GM12878 (cell line): ENCODE measurements at regions not wholly inside any gene's neighbourhood (a gene's known extent, or its start where the extent isn't known, plus 50 kb on each side); places are given as distances from the start of the nearest gene placed in this dataset.

Experiments used
- ATAC-seq: fragments of 200-7000 bp; cut with Tn5 transposase; 3 replicates; pipeline ENCODE4 v1.9.1; 2020; ENCODE audit warnings: mild to moderate bottlenecking, moderate library complexity
- BruUV-seq: library from RNA; stranded (reverse); fragments of 400-500 nt; replicated peaks from 2 replicates; lab custom pipeline; 2021; lab: Mats Ljungman, UMichigan
- CTCF ChIA-PET: fragments of 300-600 bp; sonication (Branson Sonifier 250); formaldehyde crosslinking; extraction: SDS; loops from one replicate; lab custom pipeline; 2021; ENCODE audit warnings: inconsistent platforms; lab: Yijun Ruan, JAX
- POLR2A ChIA-PET: fragments of 350-600 bp; formaldehyde crosslinking; extraction: SDS; loops from one replicate; lab custom pipeline; 2021; ENCODE audit warnings: inconsistent platforms; lab: Charles Lee
- RAD21 ChIA-PET: fragments of 300-600 bp; sonication (Branson Sonifier 250); formaldehyde crosslinking; loops from one replicate; lab custom pipeline; 2023; ENCODE audit warnings: antibody characterized with exemption; ENCODE audit not compliant: unreplicated experiment; lab: Charles Lee
- SMC1A ChIA-PET: fragments of 300-600 bp; sonication (Branson Sonifier 250); formaldehyde crosslinking; loops from one replicate; lab custom pipeline; 2023; ENCODE audit not compliant: unreplicated experiment, uncharacterized antibody; lab: Charles Lee
- DNase-seq: peaks from one replicate; pipeline ENCODE4 v3.0.0-alpha.2; 2011; ENCODE audit warnings: low read depth, low spot score
- FAIRE-seq: peaks from 3 replicates; lab custom pipeline; 2011; peaks lifted over from hg19 to GRCh38; lab: Jason Lieb, UNC
- H2AFZ ChIP-seq: 2 replicates; pipeline ENCODE4 v1.6.0; 2011; ENCODE audit warnings: low read depth, low read length, control low read depth; ENCODE audit not compliant: control insufficient read depth
- H3K27ac ChIP-seq: 2 replicates; pipeline ENCODE4 v1.5.1; 2011; ENCODE audit warnings: control low read depth; ENCODE audit not compliant: control insufficient read depth, insufficient read depth
- H3K27me3 ChIP-seq, 2 experiments: replicated peaks in 1 of 2; 2 replicates each; pipeline versions ENCODE4 v1.6.0 to v1.6.1; 2011; ENCODE audit warnings: low read length in 1 of 2; ENCODE audit not compliant: control insufficient read depth in 2 of 2, insufficient read depth in 2 of 2
- H3K36me3 ChIP-seq, 2 experiments: 2 replicates each; pipeline ENCODE4 v1.5.1; 2011; ENCODE audit warnings: low read length in 1 of 2; ENCODE audit not compliant: control insufficient read depth in 2 of 2, insufficient read depth in 2 of 2
- H3K4me1 ChIP-seq: 2 replicates; pipeline ENCODE4 v1.6.1; 2011; ENCODE audit warnings: mild to moderate bottlenecking, low read length, moderate library complexity, mixed read lengths; ENCODE audit not compliant: control insufficient read depth, insufficient read depth
- H3K4me2 ChIP-seq: 2 replicates; pipeline ENCODE4 v1.6.0; 2011; ENCODE audit warnings: control low read depth; ENCODE audit not compliant: control insufficient read depth, insufficient read depth
- H3K4me3 ChIP-seq: fragments of 200-600 bp; sonication (generic); 2 replicates; pipeline ENCODE4 v1.5.1; 2016
- H3K79me2 ChIP-seq: 2 replicates; pipeline ENCODE4 v1.6.0; 2011; ENCODE audit warnings: low read length; ENCODE audit not compliant: control insufficient read depth, insufficient read depth
- H3K9ac ChIP-seq: 2 replicates; pipeline ENCODE4 v1.8.0; 2011; ENCODE audit warnings: low read length, control low read depth, mixed read lengths; ENCODE audit not compliant: control insufficient read depth, insufficient read depth
- H3K9me3 ChIP-seq: replicated peaks from 3 replicates; pipeline ENCODE4 v1.5.1; 2011; ENCODE audit warnings: mild to moderate bottlenecking, low read length; ENCODE audit not compliant: control insufficient read depth, insufficient read depth
- H4K20me1 ChIP-seq: 2 replicates; pipeline ENCODE4 v1.6.0; 2011; ENCODE audit not compliant: control insufficient read depth, insufficient read depth
- CEBPB ChIP-seq, 2 experiments: fragments of 150-350 bp in 1 of 2; IDR thresholded peaks; 2 replicates each; pipeline ENCODE4 v1.6.1; 2012 to 2014; ENCODE audit warnings: low read depth in 2 of 2, low read length in 2 of 2, borderline replicate concordance in 1 of 2, inconsistent platforms in 1 of 2
- GABPA ChIP-seq: IDR thresholded peaks from 2 replicates; pipeline ENCODE4 v1.6.1; 2014; ENCODE audit warnings: antibody characterized with exemption, low read depth, mild to moderate bottlenecking, inconsistent platforms
- IRF4 ChIP-seq: IDR thresholded peaks from 2 replicates; pipeline ENCODE4 v1.6.1; 2011; ENCODE audit warnings: low read depth, low read length
- NFYB ChIP-seq: IDR thresholded peaks from 2 replicates; pipeline ENCODE4 v1.6.1; 2011; ENCODE audit warnings: low read depth, mild to moderate bottlenecking, low read length, improper control_type of control experiment, moderate library complexity; ENCODE audit not compliant: insufficient read depth
- NR2C1 ChIP-seq: fragments of 450-650 bp; IDR thresholded peaks from 2 replicates; pipeline ENCODE4 v1.6.1; 2017; ENCODE audit warnings: antibody characterized with exemption, mild to moderate bottlenecking, moderate library complexity
- PAX5 ChIP-seq: IDR thresholded peaks from 2 replicates; pipeline ENCODE4 v1.6.1; 2011; ENCODE audit warnings: low read depth, low read length, borderline replicate concordance
- RBBP5 ChIP-seq: fragments of 200-600 bp; sonication (generic); conservative IDR thresholded peaks from 2 replicates; pipeline ENCODE4 v1.6.1; 2016
- SPI1 ChIP-seq: IDR thresholded peaks from 2 replicates; pipeline ENCODE4 v1.6.1; 2011; ENCODE audit warnings: low read depth, mild to moderate bottlenecking, low read length, moderate library complexity, borderline replicate concordance; ENCODE audit not compliant: insufficient read depth
- TBL1XR1 ChIP-seq: IDR thresholded peaks from 2 replicates; pipeline ENCODE4 v1.6.1; 2012; ENCODE audit warnings: low read depth, low read length, improper control_type of control experiment
- WGBS: methylation state at CpG from one replicate; pipeline ENCODE4 v1.1.6; 2016; ENCODE audit warnings: low lambda C conversion rate; ENCODE audit not compliant: insufficient replicate concordance, insufficient coverage; ENCODE audit errors: missing lambda C conversion rate; 5-methylcytosine and 5-hydroxymethylcytosine counted together
- in situ Hi-C: fragments of 300-500 bp; cut with MboI; formaldehyde crosslinking; loops from 9 replicates; pipeline ENCODE4 v1.14.3; 2018; ENCODE audit warnings: mixed read lengths
- intact Hi-C: fragments of 100-400 bp; cut with micrococcal nuclease; formaldehyde crosslinking; loops from one replicate; pipeline ENCODE4 v1.14.2; 2022; ENCODE audit not compliant: unreplicated experiment
- TF ChIP-seq, protein P1 (sequence below): fragments of 450-650 bp; IDR thresholded peaks from 2 replicates; pipeline ENCODE4 v1.6.1; 2014; ENCODE audit warnings: mild to moderate bottlenecking
- TF ChIP-seq, protein P2 (sequence below): fragments of 150-350 bp; IDR thresholded peaks from 2 replicates; pipeline ENCODE4 v1.6.1; 2014; ENCODE audit warnings: mild to moderate bottlenecking, low read depth, low read length
- TF ChIP-seq, protein P3 (sequence below): IDR thresholded peaks from 2 replicates; pipeline ENCODE4 v1.6.1; 2012; ENCODE audit warnings: low read depth, low read length, improper control_type of control experiment
- TF ChIP-seq, protein P4 (sequence below): IDR thresholded peaks from 2 replicates; pipeline ENCODE4 v1.6.1; 2011; ENCODE audit warnings: low read depth, mild to moderate bottlenecking, low read length, moderate library complexity, borderline replicate concordance; ENCODE audit errors: extremely low read depth
- TF ChIP-seq, protein P5 (sequence below): fragments of 450-650 bp; IDR thresholded peaks from 2 replicates; pipeline ENCODE4 v1.6.1; 2017; ENCODE audit warnings: borderline replicate concordance

DNA sequence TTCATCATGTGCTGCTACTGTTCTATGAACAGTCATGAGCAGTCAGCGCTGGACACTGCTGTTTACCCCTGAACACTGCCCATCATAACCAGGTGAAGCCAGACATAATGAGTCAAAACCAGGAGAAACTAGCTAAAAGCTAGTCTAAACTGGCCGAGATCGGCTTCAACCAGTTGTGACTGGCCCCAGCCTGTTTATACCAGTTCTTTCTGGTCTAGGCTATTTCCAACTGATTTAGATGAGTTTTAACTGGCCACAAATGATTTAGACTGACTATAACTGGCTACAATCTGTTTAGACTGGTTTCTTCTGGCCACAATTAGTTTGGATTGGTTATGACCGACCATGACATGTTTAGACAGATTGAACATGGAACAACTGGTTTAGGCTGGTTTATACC is 348.3 kb upstream of the CAMK1G start:
- H3K4me1 ChIP-seq, result no peaks in the 10 kb centered on the region
- no peak overlapping the region for H3K4me2 ChIP-seq
- no peak overlapping the region for H3K27ac ChIP-seq
- H3K4me3 ChIP-seq, result no peak overlapping the region
- no peak overlapping the region for H2AFZ ChIP-seq
- TF ChIP-seq NFYB, result no peak
- no peak for TF ChIP-seq TBL1XR1
- TF ChIP-seq IRF4, result no peak
- TF ChIP-seq NR2C1, result no peak
- TF ChIP-seq, protein P1, sequence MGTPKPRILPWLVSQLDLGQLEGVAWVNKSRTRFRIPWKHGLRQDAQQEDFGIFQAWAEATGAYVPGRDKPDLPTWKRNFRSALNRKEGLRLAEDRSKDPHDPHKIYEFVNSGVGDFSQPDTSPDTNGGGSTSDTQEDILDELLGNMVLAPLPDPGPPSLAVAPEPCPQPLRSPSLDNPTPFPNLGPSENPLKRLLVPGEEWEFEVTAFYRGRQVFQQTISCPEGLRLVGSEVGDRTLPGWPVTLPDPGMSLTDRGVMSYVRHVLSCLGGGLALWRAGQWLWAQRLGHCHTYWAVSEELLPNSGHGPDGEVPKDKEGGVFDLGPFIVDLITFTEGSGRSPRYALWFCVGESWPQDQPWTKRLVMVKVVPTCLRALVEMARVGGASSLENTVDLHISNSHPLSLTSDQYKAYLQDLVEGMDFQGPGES, result no peak
- DNase-seq, result no peak
- POLR2A ChIA-PET, result no interaction called here
- H3K36me3 ChIP-seq, result no peaks in the 10 kb centered on the region
- no peaks in the 10 kb centered on the region; the same call in 2 of the 3 replicates for H3K9me3 ChIP-seq
- SMC1A ChIA-PET, result no interaction called here
- H3K27me3 ChIP-seq, result no peaks in the 10 kb centered on the region
- H3K79me2 ChIP-seq, result no peaks in the 10 kb centered on the region
- intact Hi-C loops, result no loop called here
- ATAC-seq, result no peak
- WGBS, result 59% methylated on average over 4 of the region's 4 CpGs
- no peak overlapping the region for H3K9ac ChIP-seq
- no TSS peak for BruUV-seq
- no peaks in the 10 kb centered on the region for H4K20me1 ChIP-seq
- RAD21 ChIA-PET, result no interaction called here
- in situ Hi-C loops, result no loop called here
- no peak for FAIRE-seq
- CTCF ChIA-PET, result interaction anchor here (0.6 to 1.9 kb wide), 2 partner anchors 13 kb away, joined by 3 to 9 read pairs; no protein-coding TSS in a partner anchor

DNA sequence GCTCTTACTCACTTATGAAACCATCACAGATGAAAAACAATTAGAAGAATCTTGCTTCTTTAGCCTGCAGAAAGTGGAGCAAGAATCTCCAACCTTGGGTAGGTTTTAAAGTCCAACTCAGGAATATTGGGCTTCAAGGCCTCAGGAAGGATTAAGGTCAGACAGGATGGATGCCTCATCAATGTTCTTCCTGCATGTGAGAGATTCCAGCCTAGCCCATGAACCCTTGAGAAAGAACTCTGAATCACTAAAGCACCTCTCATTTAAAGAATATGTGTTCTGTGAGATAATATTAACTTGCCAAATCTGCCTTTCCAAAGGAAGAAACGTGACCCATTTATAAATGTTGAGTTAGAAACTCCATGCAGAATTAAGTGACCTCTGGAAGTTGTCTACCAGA is 345.2 kb upstream of the CAMK1G start:
- H3K79me2 ChIP-seq, result no peaks in the 10 kb centered on the region
- TF ChIP-seq, protein P2, sequence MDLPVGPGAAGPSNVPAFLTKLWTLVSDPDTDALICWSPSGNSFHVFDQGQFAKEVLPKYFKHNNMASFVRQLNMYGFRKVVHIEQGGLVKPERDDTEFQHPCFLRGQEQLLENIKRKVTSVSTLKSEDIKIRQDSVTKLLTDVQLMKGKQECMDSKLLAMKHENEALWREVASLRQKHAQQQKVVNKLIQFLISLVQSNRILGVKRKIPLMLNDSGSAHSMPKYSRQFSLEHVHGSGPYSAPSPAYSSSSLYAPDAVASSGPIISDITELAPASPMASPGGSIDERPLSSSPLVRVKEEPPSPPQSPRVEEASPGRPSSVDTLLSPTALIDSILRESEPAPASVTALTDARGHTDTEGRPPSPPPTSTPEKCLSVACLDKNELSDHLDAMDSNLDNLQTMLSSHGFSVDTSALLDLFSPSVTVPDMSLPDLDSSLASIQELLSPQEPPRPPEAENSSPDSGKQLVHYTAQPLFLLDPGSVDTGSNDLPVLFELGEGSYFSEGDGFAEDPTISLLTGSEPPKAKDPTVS, result no peak
- TF ChIP-seq GABPA (no peak), CEBPB (IDR thresholded peaks at IDR 0.05; ENCODE audit: borderline replicate concordance in 1 of 2, low read depth in 2 of 2, low read length in 2 of 2) (no peak), RBBP5 (no peak), PAX5 (no peak), SPI1 (no peak)
- TF ChIP-seq, protein P3, sequence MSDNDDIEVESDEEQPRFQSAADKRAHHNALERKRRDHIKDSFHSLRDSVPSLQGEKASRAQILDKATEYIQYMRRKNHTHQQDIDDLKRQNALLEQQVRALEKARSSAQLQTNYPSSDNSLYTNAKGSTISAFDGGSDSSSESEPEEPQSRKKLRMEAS, result no peak
- TF ChIP-seq, protein P4, sequence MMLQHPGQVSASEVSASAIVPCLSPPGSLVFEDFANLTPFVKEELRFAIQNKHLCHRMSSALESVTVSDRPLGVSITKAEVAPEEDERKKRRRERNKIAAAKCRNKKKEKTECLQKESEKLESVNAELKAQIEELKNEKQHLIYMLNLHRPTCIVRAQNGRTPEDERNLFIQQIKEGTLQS, result no peak
- TF ChIP-seq, protein P5, sequence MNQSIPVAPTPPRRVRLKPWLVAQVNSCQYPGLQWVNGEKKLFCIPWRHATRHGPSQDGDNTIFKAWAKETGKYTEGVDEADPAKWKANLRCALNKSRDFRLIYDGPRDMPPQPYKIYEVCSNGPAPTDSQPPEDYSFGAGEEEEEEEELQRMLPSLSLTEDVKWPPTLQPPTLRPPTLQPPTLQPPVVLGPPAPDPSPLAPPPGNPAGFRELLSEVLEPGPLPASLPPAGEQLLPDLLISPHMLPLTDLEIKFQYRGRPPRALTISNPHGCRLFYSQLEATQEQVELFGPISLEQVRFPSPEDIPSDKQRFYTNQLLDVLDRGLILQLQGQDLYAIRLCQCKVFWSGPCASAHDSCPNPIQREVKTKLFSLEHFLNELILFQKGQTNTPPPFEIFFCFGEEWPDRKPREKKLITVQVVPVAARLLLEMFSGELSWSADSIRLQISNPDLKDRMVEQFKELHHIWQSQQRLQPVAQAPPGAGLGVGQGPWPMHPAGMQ, result no peak

More for the DNA sequence above, 345.2 kb upstream of the CAMK1G start:
- Histone ChIP-seq H3K36me3 (no peaks in the 10 kb centered on the region), H3K4me3 (no peak overlapping the region), H2AFZ (no peak overlapping the region), H3K9ac (no peak overlapping the region), H3K9me3 (no peaks in the 10 kb centered on the region), H3K27me3 (no peaks in the 10 kb centered on the region), H3K27ac (no peak overlapping the region), H3K4me1 (no peaks in the 10 kb centered on the region), H4K20me1 (no peaks in the 10 kb centered on the region), H3K4me2 (no peak overlapping the region)
- ATAC-seq (no peak), DNase-seq (no peak), FAIRE-seq (no peak)
- WGBS, result 0% methylated on average over 1 of the region's 1 CpG
- intact Hi-C loops, result no loop called here
- in situ Hi-C loops, result no loop called here
- no TSS peak for BruUV-seq
- POLR2A ChIA-PET, result no interaction called here
- RAD21 ChIA-PET, result no interaction called here
- SMC1A ChIA-PET, result no interaction called here
- CTCF ChIA-PET, result interaction anchor here (3.3 kb wide), 1 partner anchor 10 kb away, joined by 13 read pairs; no protein-coding TSS in a partner anchor
